Liver (tissue), 8 donors: ENCODE measurements at regions not wholly inside any gene's neighbourhood (a gene's known extent, or its start where the extent isn't known, plus 50 kb on each side); places are given as distances from the start of the nearest gene placed in this dataset.
A peak's percentile ranks its signal among the peaks of the same experiment; 100 is the strongest.

Experiments
- DNase-seq: peaks from one replicate; pipeline ENCODE4 v3.0.0-alpha.2; 2017; ENCODE audit warnings: low spot score
- H3K27ac ChIP-seq, 2 donors: one replicate each; pipeline ENCODE4 v1.7.0; 2013; ENCODE audit warnings: inconsistent platforms in 2 of 2, low read length in 2 of 2, control low read depth in 1 of 2, low read depth in 1 of 2, mild to moderate bottlenecking in 1 of 2
- H3K27me3 ChIP-seq, 4 donors: one replicate each; pipeline versions ENCODE4 v1.6.1 to v1.7.0; 2013; ENCODE audit warnings: low read length in 3 of 4, inconsistent platforms in 1 of 4, mild to moderate bottlenecking in 1 of 4, moderate library complexity in 1 of 4; ENCODE audit not compliant: control insufficient read depth in 4 of 4, insufficient read depth in 4 of 4
- H3K36me3 ChIP-seq, 4 donors: one replicate each; pipeline versions ENCODE4 v1.6.1 to v1.7.0; 2013; ENCODE audit warnings: low read length in 3 of 4, mild to moderate bottlenecking in 3 of 4, low read depth in 1 of 4, moderate library complexity in 1 of 4; ENCODE audit not compliant: control insufficient read depth in 4 of 4, insufficient read depth in 3 of 4
- H3K4me1 ChIP-seq, 4 donors: one replicate each; pipeline versions ENCODE4 v1.6.1 to v1.7.0; 2013; ENCODE audit warnings: low read length in 3 of 4, mild to moderate bottlenecking in 3 of 4, moderate library complexity in 1 of 4; ENCODE audit not compliant: control insufficient read depth in 4 of 4, insufficient read depth in 4 of 4
- H3K4me3 ChIP-seq, 3 donors: one replicate each; pipeline versions ENCODE4 v1.6.1 to v1.7.0; 2013; ENCODE audit warnings: low read length in 3 of 3, control low read depth in 1 of 3, low read depth in 1 of 3, mild to moderate bottlenecking in 1 of 3
- H3K9ac ChIP-seq, 2 donors: one replicate each; pipeline ENCODE4 v1.7.0; 2013; ENCODE audit warnings: low read length in 2 of 2, mild to moderate bottlenecking in 2 of 2, moderate library complexity in 2 of 2, control low read depth in 1 of 2, low read depth in 1 of 2
- H3K9me3 ChIP-seq, 4 donors: one replicate each; pipeline versions ENCODE4 v1.6.1 to v1.7.0; 2013; ENCODE audit warnings: low read length in 3 of 4; ENCODE audit not compliant: control insufficient read depth in 4 of 4
- ATF3 ChIP-seq: IDR thresholded peaks from 2 replicates; pipeline ENCODE4 v1.6.1; 2016; ENCODE audit warnings: antibody characterized with exemption
- CTCF ChIP-seq: fragments of 150-350 bp; IDR thresholded peaks from 2 replicates; pipeline ENCODE4 v1.5.1; 2017; ENCODE audit warnings: improper control_type of control experiment, low read depth, low read length; ENCODE audit not compliant: missing input control
- EGR1 ChIP-seq, 2 donors: IDR thresholded peaks; 2 replicates each; pipeline ENCODE4 v1.6.1; 2016 to 2018; ENCODE audit warnings: antibody characterized with exemption in 2 of 2, low read depth in 2 of 2
- FOXA1 ChIP-seq: IDR thresholded peaks from 2 replicates; pipeline ENCODE4 v1.6.1; 2016; ENCODE audit warnings: antibody characterized with exemption
- FOXA2 ChIP-seq: IDR thresholded peaks from 2 replicates; pipeline ENCODE4 v1.6.1; 2016; ENCODE audit warnings: antibody characterized with exemption
- HNF4A ChIP-seq, 2 donors: conservative IDR thresholded peaks; 2 replicates each; pipeline ENCODE4 v1.6.1; 2016; ENCODE audit warnings: antibody characterized with exemption in 2 of 2, mild to moderate bottlenecking in 2 of 2
- JUND ChIP-seq, 2 donors: IDR thresholded peaks; 2 replicates each; pipeline ENCODE4 v1.6.1; 2016; ENCODE audit warnings: antibody characterized with exemption in 2 of 2
- MAX ChIP-seq: IDR thresholded peaks from 2 replicates; pipeline ENCODE4 v1.6.1; 2016; ENCODE audit warnings: antibody characterized with exemption
- NR2F2 ChIP-seq: IDR thresholded peaks from 2 replicates; pipeline ENCODE4 v1.6.1; 2016; ENCODE audit warnings: antibody characterized with exemption
- RAD21 ChIP-seq, 2 donors: IDR thresholded peaks; 2 replicates each; pipeline ENCODE4 v1.6.1; 2016; ENCODE audit warnings: antibody characterized with exemption in 2 of 2, mild to moderate bottlenecking in 2 of 2
- RXRA ChIP-seq, 2 donors: IDR thresholded peaks; 2 replicates each; pipeline ENCODE4 v1.6.1; 2017 to 2018; ENCODE audit warnings: antibody characterized with exemption in 2 of 2, mild to moderate bottlenecking in 1 of 2
- SP1 ChIP-seq: IDR thresholded peaks from 2 replicates; pipeline ENCODE4 v1.6.1; 2018; ENCODE audit warnings: antibody characterized with exemption, mild to moderate bottlenecking
- TAF1 ChIP-seq: conservative IDR thresholded peaks from 2 replicates; pipeline ENCODE4 v1.6.1; 2016; ENCODE audit warnings: antibody characterized with exemption, mild to moderate bottlenecking
- ZBTB33 ChIP-seq: IDR thresholded peaks from 2 replicates; pipeline ENCODE4 v1.6.1; 2016; ENCODE audit warnings: antibody characterized with exemption
- WGBS: extraction: QIAGEN DNeasy Blood & Tissue Kit; methylation state at CpG from one replicate; pipeline ENCODE4 v1.1.7; 2013; 5-methylcytosine and 5-hydroxymethylcytosine counted together
- donor health status: healthy.
- donor health status: healthy.
- donor health status: healthy.
- donor health status: healthy.
- donor health status: healthy.

- 88% methylated on average over 2 of the region's 2 CpGs for WGBS
- TF ChIP-seq FOXA1 (no peak), CTCF (no peak), TAF1 (no peak), EGR1 (IDR thresholded peaks at IDR 0.05; ENCODE audit: low read depth in 2 of 2) (no peak), FOXA2 (no peak), ZBTB33 (no peak), MAX (no peak), JUND (IDR thresholded peaks at IDR 0.05) (no peak), NR2F2 (no peak)
- no peak overlapping the region for H3K9ac ChIP-seq
- no peak for DNase-seq
- no peaks in the 10 kb centered on the region for H3K36me3 ChIP-seq
- H3K9me3 ChIP-seq: no peaks in the 10 kb centered on the region
- H3K4me3 ChIP-seq: no peak overlapping the region
- no peak overlapping the region for H3K27ac ChIP-seq
- H3K27me3 ChIP-seq: peaks cover 0 to under 1% (median 0%) of the 10 kb centered on the region in 4 donors
- H3K4me1 ChIP-seq: peaks cover 0 to 4% (median 2%) of the 10 kb centered on the region in 4 donors
These were observed 98.8 kb upstream of the ZNF516 start for GRCh38 chr18:76593843-76594242.

GRCh38 chr18:76592981-76593381, 97.9 kb upstream of the ZNF516 start:
- peaks cover 0 to 2% (median 0%) of the 10 kb centered on the region in 4 donors for H3K27me3 ChIP-seq
- no peak for DNase-seq
- H3K9ac ChIP-seq: peak overlapping the region in 1 of 2 donors; percentile 23
- no peak overlapping the region for H3K4me3 ChIP-seq
- 21% methylated on average over 10 of the region's 10 CpGs for WGBS
- no peak for TF ChIP-seq ATF3
- TF ChIP-seq SP1: no peak
- TF ChIP-seq HNF4A (conservative IDR thresholded peaks at IDR 0.05): no peak
- no peak for TF ChIP-seq RXRA (IDR thresholded peaks at IDR 0.05)
- TF ChIP-seq FOXA2: no peak
- peak in 1 of 2 donors; percentile 36 for TF ChIP-seq RAD21 (IDR thresholded peaks at IDR 0.05)
- TF ChIP-seq TAF1: no peak
- TF ChIP-seq ZBTB33: no peak
- peaks cover 0 to 5% (median 2%) of the 10 kb centered on the region in 4 donors for H3K4me1 ChIP-seq
- H3K27ac ChIP-seq: no peak overlapping the region
- no peaks in the 10 kb centered on the region for H3K36me3 ChIP-seq
- no peaks in the 10 kb centered on the region for H3K9me3 ChIP-seq
